ENCODE measurements at regions not wholly inside any gene's neighbourhood (a gene's known extent, or its start where the extent isn't known, plus 50 kb on each side); places are given as distances from the start of the nearest gene placed in this dataset.

GRCh38 chr9:87286506-87286905 is 211.2 kb upstream of the DAPK1 start:
- no peak overlapping the region for H2BK120ac ChIP-seq (ENCODE audit: low read depth, low read length, poor library complexity, severe bottlenecking)
- H2BK20ac ChIP-seq (ENCODE audit: low read depth, low read length, poor library complexity, severe bottlenecking): no peak overlapping the region
- no peaks in the 10 kb centered on the region for H3K79me2 ChIP-seq (ENCODE audit: insufficient read depth, low read length)
- no peak overlapping the region for H2BK12ac ChIP-seq (ENCODE audit: insufficient read length, low read depth, low read length)
- no peaks in the 10 kb centered on the region for H3K4me1 ChIP-seq (ENCODE audit: insufficient read depth, low read length)
- Mint-ChIP-seq H3K9me3 (no peaks in the 10 kb centered on the region), H3K4me1 (no peaks in the 10 kb centered on the region; a peak in 1 of 4 replicates), H3K4me3 (no peak overlapping the region), H3K27me3 (ENCODE audit: low read depth) (no peaks in the 10 kb centered on the region; the same call in 1 of the 2 replicates), H3K27ac (no peak overlapping the region), H3K36me3 (ENCODE audit: insufficient read depth in 1 of 3, low read depth in 3 of 3) (no peaks in the 10 kb centered on the region)
- H3K23me2 ChIP-seq (ENCODE audit: insufficient read length, low read depth, low read length, poor library complexity, severe bottlenecking): no peaks in the 10 kb centered on the region
- H3K9ac ChIP-seq (ENCODE audit: extremely low read depth, insufficient read length, low read length): no peak overlapping the region
- no peaks in the 10 kb centered on the region for H3K79me1 ChIP-seq (ENCODE audit: insufficient read depth, low read depth, low read length, poor library complexity, severe bottlenecking)
- no peak overlapping the region for H3K14ac ChIP-seq (ENCODE audit: insufficient read depth, low read length)
- H4K91ac ChIP-seq (ENCODE audit: insufficient read length, low read depth, low read length): no peak overlapping the region
- H3K18ac ChIP-seq (ENCODE audit: insufficient read length, low read depth, low read length): no peak overlapping the region
- no peak overlapping the region for H4K5ac ChIP-seq (ENCODE audit: insufficient read length, low read depth, low read length)
- no peaks in the 10 kb centered on the region for H3K27me3 ChIP-seq (ENCODE audit: insufficient read depth, low read length)
- H3K4me2 ChIP-seq (ENCODE audit: insufficient read depth, insufficient read length, low read length): no peak overlapping the region
- no peak overlapping the region for H3K56ac ChIP-seq (ENCODE audit: insufficient read length, low read depth, low read length)
- H3K4ac ChIP-seq (ENCODE audit: low read depth, low read length): no peak overlapping the region
- H3K27ac ChIP-seq (ENCODE audit: insufficient read length, low read depth, low read length): no peak overlapping the region
- no peak overlapping the region for H3K23ac ChIP-seq (ENCODE audit: insufficient read length, low read depth, low read length)
- no peaks in the 10 kb centered on the region for H4K20me1 ChIP-seq (ENCODE audit: control insufficient read depth, insufficient read depth, insufficient read length)
- TF ChIP-seq CTCF (conservative IDR thresholded peaks at IDR 0.05): no peak
- H2AK5ac ChIP-seq (ENCODE audit: insufficient read length, low read length): no peak overlapping the region
- no peak overlapping the region for H2BK5ac ChIP-seq (ENCODE audit: insufficient read length, low read length)
- DNase-seq: no peak
- no peak overlapping the region for H2BK15ac ChIP-seq (ENCODE audit: low read depth, low read length)
- no peak overlapping the region for H4K8ac ChIP-seq (replicated peaks; ENCODE audit: insufficient read length, low read depth, low read length)
- no peak overlapping the region for H2AFZ ChIP-seq (ENCODE audit: low read length)
- H3K9me3 ChIP-seq (ENCODE audit: control insufficient read depth, low read depth, low read length): no peaks in the 10 kb centered on the region
- no peak overlapping the region for H3T11ph ChIP-seq (ENCODE audit: low read length)
